NCI-H146 (cell line): ENCODE measurements at regions not wholly inside any gene's neighbourhood (a gene's known extent, or its start where the extent isn't known, plus 50 kb on each side); places are given as distances from the start of the nearest gene placed in this dataset.
"Not testable (repeated sequence)": the region's sequence is repeated elsewhere in the genome, so short reads cannot be mapped to it uniquely, and the experiment has no call there.

Source experiments
- DNase-seq: peaks from one replicate; lab custom pipeline; 2025; lab: John Stamatoyannopoulos, UW

DNA sequence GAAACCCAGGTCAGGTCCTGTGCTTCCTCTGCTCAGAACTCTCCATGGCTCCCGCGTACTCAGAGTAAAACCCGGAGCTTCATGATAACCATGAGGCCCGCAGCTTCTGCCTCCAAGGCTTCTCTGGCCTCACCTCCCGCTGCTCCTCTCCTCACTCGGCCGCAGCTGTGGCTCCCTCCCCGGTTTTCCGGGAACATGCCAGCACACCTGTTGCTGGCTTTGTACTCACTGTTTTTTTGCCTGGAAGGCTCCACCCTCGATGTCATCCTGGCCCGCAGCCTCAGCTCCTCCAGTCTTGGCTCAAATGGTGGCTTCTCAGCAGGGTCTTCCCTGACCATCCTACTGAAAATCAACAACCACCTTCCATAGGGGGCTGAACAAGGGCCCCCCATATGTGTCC is 57.7 kb upstream of the SULF2 start:
- DNase-seq = not testable (repeated sequence)

DNA sequence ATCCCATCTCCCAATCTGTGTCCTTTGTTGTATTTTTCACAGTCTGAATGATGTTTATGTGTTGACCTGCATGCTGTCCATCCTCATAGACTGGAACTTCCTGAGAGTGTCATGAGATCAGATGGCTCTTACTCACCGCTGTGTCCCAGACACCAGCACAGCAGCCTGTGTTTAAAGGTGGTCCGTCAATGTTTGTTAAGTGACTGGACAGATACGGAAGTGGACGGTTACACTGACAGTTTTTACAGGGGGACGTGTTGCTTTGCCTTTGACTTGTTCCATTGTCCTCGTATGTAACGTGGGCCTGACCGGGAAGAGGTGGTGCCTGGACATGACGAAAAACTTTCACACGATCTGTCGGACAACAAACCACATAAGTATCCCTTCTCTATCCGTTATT is 56.7 kb upstream of the SULF2 start:
- DNase-seq = not testable (repeated sequence)

DNA sequence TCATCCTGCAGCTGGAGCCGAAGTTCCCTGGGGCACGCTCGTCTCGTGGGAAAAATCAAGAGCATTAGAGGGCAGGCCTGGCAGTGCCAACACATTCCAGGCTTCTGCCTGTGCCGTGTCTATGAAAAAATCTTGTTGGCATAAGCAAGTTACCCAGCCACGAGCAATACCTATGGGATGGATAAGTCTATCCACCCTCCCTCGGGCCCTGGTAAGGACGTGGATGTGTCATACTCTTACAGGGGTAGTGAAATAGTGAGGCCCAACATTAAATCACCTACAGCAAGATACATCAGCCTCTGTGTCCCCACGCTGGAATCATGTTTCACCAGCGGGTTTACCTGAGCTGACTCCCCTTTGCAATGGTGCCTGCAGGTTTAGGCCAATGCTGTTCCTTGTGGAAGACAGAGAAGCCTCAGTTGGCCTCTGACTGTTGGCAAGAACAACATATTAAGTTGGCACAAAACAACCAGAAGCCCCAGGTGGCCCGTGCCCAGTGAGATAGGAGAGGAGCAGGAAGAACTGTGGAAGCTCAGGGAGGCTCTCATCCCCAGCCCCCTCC is 51.1 kb upstream of the SULF2 start:
- not testable (repeated sequence) for DNase-seq
